ENCODE measurements at regions not wholly inside any gene's neighbourhood (a gene's known extent, or its start where the extent isn't known, plus 50 kb on each side); places are given as distances from the start of the nearest gene placed in this dataset.

GRCh38 chr12:27870939-27871338, 90.9 kb upstream of the MANSC4 start:
- TF ChIP-seq REL (CRISPR knock-in tag; conservative IDR thresholded peaks at IDR 0.05) (no peak), YY1 (IDR thresholded peaks at IDR 0.05; ENCODE audit: insufficient read depth, insufficient replicate concordance, low read depth, low read length) (no peak), ZHX1 (CRISPR knock-in tag; IDR thresholded peaks at IDR 0.05; ENCODE audit: low read depth) (no peak), HDAC2 (CRISPR knock-in tag; IDR thresholded peaks at IDR 0.05) (no peak), IRF9 (CRISPR knock-in tag; IDR thresholded peaks at IDR 0.05; ENCODE audit: borderline replicate concordance) (no peak), SRF (IDR thresholded peaks at IDR 0.05; ENCODE audit: low read depth, low read length) (no peak), CTCF (CRISPR knock-in tag; IDR thresholded peaks at IDR 0.05) (no peak), ZBTB21 (CRISPR knock-in tag; IDR thresholded peaks at IDR 0.05) (no peak), FOXK2 (IDR thresholded peaks at IDR 0.05) (no peak), MEIS2 (CRISPR knock-in tag; IDR thresholded peaks at IDR 0.05) (no peak), RAD21 (CRISPR knock-in tag; IDR thresholded peaks at IDR 0.05) (no peak), ZIK1 (CRISPR knock-in tag; IDR thresholded peaks at IDR 0.05; ENCODE audit: borderline replicate concordance, low read depth) (no peak)

Measured in HepG2 (cell line).